ENCODE measurements at regions not wholly inside any gene's neighbourhood (a gene's known extent, or its start where the extent isn't known, plus 50 kb on each side); places are given as distances from the start of the nearest gene placed in this dataset.

- TF ChIP-seq, protein P1, sequence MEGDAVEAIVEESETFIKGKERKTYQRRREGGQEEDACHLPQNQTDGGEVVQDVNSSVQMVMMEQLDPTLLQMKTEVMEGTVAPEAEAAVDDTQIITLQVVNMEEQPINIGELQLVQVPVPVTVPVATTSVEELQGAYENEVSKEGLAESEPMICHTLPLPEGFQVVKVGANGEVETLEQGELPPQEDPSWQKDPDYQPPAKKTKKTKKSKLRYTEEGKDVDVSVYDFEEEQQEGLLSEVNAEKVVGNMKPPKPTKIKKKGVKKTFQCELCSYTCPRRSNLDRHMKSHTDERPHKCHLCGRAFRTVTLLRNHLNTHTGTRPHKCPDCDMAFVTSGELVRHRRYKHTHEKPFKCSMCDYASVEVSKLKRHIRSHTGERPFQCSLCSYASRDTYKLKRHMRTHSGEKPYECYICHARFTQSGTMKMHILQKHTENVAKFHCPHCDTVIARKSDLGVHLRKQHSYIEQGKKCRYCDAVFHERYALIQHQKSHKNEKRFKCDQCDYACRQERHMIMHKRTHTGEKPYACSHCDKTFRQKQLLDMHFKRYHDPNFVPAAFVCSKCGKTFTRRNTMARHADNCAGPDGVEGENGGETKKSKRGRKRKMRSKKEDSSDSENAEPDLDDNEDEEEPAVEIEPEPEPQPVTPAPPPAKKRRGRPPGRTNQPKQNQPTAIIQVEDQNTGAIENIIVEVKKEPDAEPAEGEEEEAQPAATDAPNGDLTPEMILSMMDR (IDR thresholded peaks at IDR 0.05; ENCODE audit: poor library complexity, severe bottlenecking): no peak
- no peak for TF ChIP-seq SMC3 (conservative IDR thresholded peaks at IDR 0.05; ENCODE audit: poor library complexity)
These were observed 111.1 kb downstream of the CTTN start for GRCh38 chr11:70509476-70509875.
